IMR-90 (cell line): ENCODE measurements at regions not wholly inside any gene's neighbourhood (a gene's known extent, or its start where the extent isn't known, plus 50 kb on each side); places are given as distances from the start of the nearest gene placed in this dataset.

ENCODE experiments used
- ATAC-seq: fragments of 200-7000 bp; cut with Tn5 transposase; 2 replicates; pipeline ENCODE4 v1.9.1; 2020; ENCODE audit warnings: low read depth, mild to moderate bottlenecking, moderate library complexity
- BruUV-seq: library from RNA; stranded (reverse); fragments of 400-500 nt; replicated peaks from 2 replicates; lab custom pipeline; 2021; lab: Mats Ljungman, UMichigan
- CTCF ChIA-PET: fragments of 300-600 bp; formaldehyde crosslinking; extraction: SDS; loops from one replicate; lab custom pipeline; 2021; ENCODE audit warnings: antibody characterized with exemption; lab: Yijun Ruan, JAX
- POLR2A ChIA-PET: fragments of 300-600 bp; sonication (Branson Sonifier 250); formaldehyde crosslinking; loops from one replicate; lab custom pipeline; 2022; ENCODE audit warnings: antibody characterized with exemption; ENCODE audit not compliant: unreplicated experiment; lab: Charles Lee
- DNase-seq: peaks from one replicate; pipeline ENCODE4 v3.0.0; 2013
- H2AFZ ChIP-seq: replicated peaks from 2 replicates; pipeline ENCODE3; 2013; ENCODE audit warnings: low read length, mild to moderate bottlenecking; ENCODE audit not compliant: poor library complexity
- H2AK5ac ChIP-seq: 2 replicates; pipeline ENCODE4 v1.6.1; 2013; ENCODE audit warnings: low read depth, low read length, inconsistent platforms
- H2AK9ac ChIP-seq: replicated peaks from 2 replicates; pipeline ENCODE3; 2013; ENCODE audit warnings: mild to moderate bottlenecking, low read depth, low read length, moderate library complexity; ENCODE audit not compliant: poor library complexity
- H2BK120ac ChIP-seq: 2 replicates; pipeline ENCODE4 v1.6.1; 2013; ENCODE audit warnings: low read depth, low read length, inconsistent platforms
- H2BK15ac ChIP-seq: 3 replicates; pipeline ENCODE4 v1.6.1; 2013; ENCODE audit warnings: low read depth, low read length, inconsistent platforms
- H2BK20ac ChIP-seq: 2 replicates; pipeline ENCODE4 v1.6.1; 2013; ENCODE audit warnings: low read depth, mild to moderate bottlenecking, inconsistent platforms, low read length, moderate library complexity
- H2BK5ac ChIP-seq: 2 replicates; pipeline ENCODE4 v1.6.1; 2013; ENCODE audit warnings: mild to moderate bottlenecking, low read depth, low read length, inconsistent platforms; ENCODE audit not compliant: poor library complexity, severe bottlenecking
- H3K14ac ChIP-seq: replicated peaks from 2 replicates; pipeline ENCODE4 v1.6.1; 2013; ENCODE audit warnings: low read depth, low read length, inconsistent platforms
- H3K18ac ChIP-seq: 2 replicates; pipeline ENCODE4 v1.6.1; 2013; ENCODE audit warnings: low read depth, low read length, control low read depth
- H3K23ac ChIP-seq: 2 replicates; pipeline ENCODE4 v1.6.1; 2013; ENCODE audit warnings: low read depth, low read length, inconsistent platforms
- H3K27ac ChIP-seq: 2 replicates; pipeline ENCODE4 v1.5.1; 2013; ENCODE audit warnings: mild to moderate bottlenecking, control low read depth, low read length; ENCODE audit not compliant: insufficient read depth
- H3K27me3 ChIP-seq: 2 replicates; pipeline ENCODE4 v1.6.1; 2013; ENCODE audit warnings: low read length; ENCODE audit not compliant: control insufficient read depth, insufficient read depth
- H3K36me3 ChIP-seq: 2 replicates; pipeline ENCODE4 v1.6.1; 2013; ENCODE audit warnings: low read length, mixed read lengths; ENCODE audit not compliant: control insufficient read depth, insufficient read depth
- H3K4ac ChIP-seq: 2 replicates; pipeline ENCODE4 v1.6.1; 2013; ENCODE audit warnings: low read depth, low read length, inconsistent platforms
- H3K4me1 ChIP-seq: 2 replicates; pipeline ENCODE4 v1.6.1; 2013; ENCODE audit warnings: low read length, mixed read lengths; ENCODE audit not compliant: control insufficient read depth, insufficient read depth
- H3K4me2 ChIP-seq: 2 replicates; pipeline ENCODE4 v1.6.1; 2013; ENCODE audit warnings: low read depth, mild to moderate bottlenecking, control low read depth, low read length, moderate library complexity
- H3K4me3 ChIP-seq: 2 replicates; pipeline ENCODE4 v1.5.1; 2013; ENCODE audit warnings: low read depth, mild to moderate bottlenecking, control low read depth, low read length, moderate library complexity; ENCODE audit not compliant: insufficient read depth
- H3K56ac ChIP-seq: 2 replicates; pipeline ENCODE4 v1.6.1; 2013; ENCODE audit warnings: low read length, inconsistent platforms; ENCODE audit not compliant: insufficient read depth; ENCODE audit errors: extremely low read depth
- H3K79me1 ChIP-seq, 2 experiments: 2 replicates each; pipeline ENCODE4 v1.6.1; 2013; ENCODE audit warnings: low read length in 2 of 2, inconsistent platforms in 1 of 2, low read depth in 1 of 2
- H3K9ac ChIP-seq: 2 replicates; pipeline ENCODE4 v1.6.1; 2013; ENCODE audit warnings: low read depth, low read length, control low read depth
- H3K9me1 ChIP-seq: 2 replicates; pipeline ENCODE4 v1.6.1; 2013; ENCODE audit warnings: low read length, inconsistent platforms; ENCODE audit not compliant: insufficient read depth
- H3K9me3 ChIP-seq: 2 replicates; pipeline ENCODE4 v1.6.1; 2013; ENCODE audit warnings: low read length; ENCODE audit not compliant: control insufficient read depth, insufficient read depth
- H4K20me1 ChIP-seq: 2 replicates; pipeline ENCODE4 v1.6.1; 2013; ENCODE audit warnings: low read length, inconsistent platforms; ENCODE audit not compliant: insufficient read depth
- H4K5ac ChIP-seq: 2 replicates; pipeline ENCODE4 v1.6.1; 2013; ENCODE audit warnings: mild to moderate bottlenecking, low read depth, low read length, control low read depth
- H4K8ac ChIP-seq, 2 experiments: 2 replicates each; pipeline ENCODE4 v1.6.1; 2013; ENCODE audit warnings: low read depth in 2 of 2, low read length in 2 of 2, control low read depth in 1 of 2, inconsistent platforms in 1 of 2
- H4K91ac ChIP-seq: 2 replicates; pipeline ENCODE4 v1.6.1; 2013; ENCODE audit warnings: low read depth, low read length, inconsistent platforms; ENCODE audit not compliant: insufficient read depth
- CTCF ChIP-seq: conservative IDR thresholded peaks from 2 replicates; pipeline ENCODE4 v1.5.1; 2012; ENCODE audit warnings: mild to moderate bottlenecking, low read depth, low read length, improper control_type of control experiment
- FOS ChIP-seq: fragments of 150-350 bp; IDR thresholded peaks from 2 replicates; pipeline ENCODE4 v1.6.1; 2016; ENCODE audit warnings: low read depth, low read length
- WGBS, 2 experiments: methylation state at CpG; one replicate each; pipeline versions ENCODE4 v1.1.5 to v1.1.7; 2013; ENCODE audit warnings: missing lambda C conversion rate in 2 of 2; ENCODE audit not compliant: insufficient read length in 1 of 2; ENCODE audit errors: extremely low coverage in 2 of 2; 5-methylcytosine and 5-hydroxymethylcytosine counted together
- dilution Hi-C: fragments of 300-500 bp; cut with HindIII; formaldehyde crosslinking; loops from one replicate; pipeline ENCODE4 v1.14.3; 2018; ENCODE audit warnings: low sequenced_read_pairs; ENCODE audit not compliant: unreplicated experiment
- in situ Hi-C: fragments of 300-500 bp; cut with MboI; formaldehyde crosslinking; loops from 3 replicates; pipeline ENCODE4 v1.14.3; 2019; ENCODE audit warnings: low sequenced_read_pairs, inconsistent platforms, mixed read lengths
- intact Hi-C: fragments of 100-400 bp; cut with micrococcal nuclease; formaldehyde crosslinking; loops from 2 replicates; pipeline ENCODE4 v1.10.0; 2022

- no peak overlapping the region for H3K23ac ChIP-seq
- H4K8ac ChIP-seq: no peak overlapping the region
- no peak overlapping the region for H4K91ac ChIP-seq
- no peak overlapping the region for H2BK120ac ChIP-seq
- no peak overlapping the region for H3K9ac ChIP-seq
- H3K27ac ChIP-seq: no peak overlapping the region
- intact Hi-C loops (no loop called here), dilution Hi-C loops (no loop called here), in situ Hi-C loops (no loop called here)
- H3K4ac ChIP-seq: no peak overlapping the region
- TF ChIP-seq CTCF (no peak), FOS (no peak)
- H4K20me1 ChIP-seq: no peaks in the 10 kb centered on the region
- no peak overlapping the region for H3K56ac ChIP-seq
- H4K5ac ChIP-seq: no peak overlapping the region
- BruUV-seq: no TSS peak
- DNase-seq (no peak), ATAC-seq (no peak)
- no peak overlapping the region for H2BK20ac ChIP-seq
- H2BK5ac ChIP-seq: no peak overlapping the region
- H3K4me2 ChIP-seq: no peak overlapping the region
- POLR2A ChIA-PET: no interaction called here
- no peaks in the 10 kb centered on the region for H3K79me1 ChIP-seq
- no peaks in the 10 kb centered on the region for H3K36me3 ChIP-seq
- CTCF ChIA-PET: no interaction called here
- H3K27me3 ChIP-seq: no peaks in the 10 kb centered on the region; the same call in 1 of the 2 replicates
- no peak overlapping the region for H3K4me3 ChIP-seq
- no peaks in the 10 kb centered on the region for H3K4me1 ChIP-seq
- H2AFZ ChIP-seq: no peak overlapping the region
- H3K14ac ChIP-seq: no peak overlapping the region
- 65% methylated on average over 12 of the region's 24 CpGs; no CpG with 5 or more reads in 1 of the 2 experiments for WGBS, 2 experiments
- H2AK5ac ChIP-seq: no peak overlapping the region
- H3K18ac ChIP-seq: no peak overlapping the region
- no peaks in the 10 kb centered on the region for H3K9me3 ChIP-seq
- H3K9me1 ChIP-seq: no peaks in the 10 kb centered on the region
- no peak overlapping the region for H2BK15ac ChIP-seq
- H2AK9ac ChIP-seq: peak overlapping the region; percentile 55
Measured at GRCh38 chr7:25968205-25968993, 183.6 kb upstream of the NFE2L3 start.
